ENCODE measurements at regions not wholly inside any gene's neighbourhood (a gene's known extent, or its start where the extent isn't known, plus 50 kb on each side); places are given as distances from the start of the nearest gene placed in this dataset.

GRCh38 chr16:5590416-5590815, 492.8 kb upstream of the EEF2KMT start:
- TF ChIP-seq, protein P1, sequence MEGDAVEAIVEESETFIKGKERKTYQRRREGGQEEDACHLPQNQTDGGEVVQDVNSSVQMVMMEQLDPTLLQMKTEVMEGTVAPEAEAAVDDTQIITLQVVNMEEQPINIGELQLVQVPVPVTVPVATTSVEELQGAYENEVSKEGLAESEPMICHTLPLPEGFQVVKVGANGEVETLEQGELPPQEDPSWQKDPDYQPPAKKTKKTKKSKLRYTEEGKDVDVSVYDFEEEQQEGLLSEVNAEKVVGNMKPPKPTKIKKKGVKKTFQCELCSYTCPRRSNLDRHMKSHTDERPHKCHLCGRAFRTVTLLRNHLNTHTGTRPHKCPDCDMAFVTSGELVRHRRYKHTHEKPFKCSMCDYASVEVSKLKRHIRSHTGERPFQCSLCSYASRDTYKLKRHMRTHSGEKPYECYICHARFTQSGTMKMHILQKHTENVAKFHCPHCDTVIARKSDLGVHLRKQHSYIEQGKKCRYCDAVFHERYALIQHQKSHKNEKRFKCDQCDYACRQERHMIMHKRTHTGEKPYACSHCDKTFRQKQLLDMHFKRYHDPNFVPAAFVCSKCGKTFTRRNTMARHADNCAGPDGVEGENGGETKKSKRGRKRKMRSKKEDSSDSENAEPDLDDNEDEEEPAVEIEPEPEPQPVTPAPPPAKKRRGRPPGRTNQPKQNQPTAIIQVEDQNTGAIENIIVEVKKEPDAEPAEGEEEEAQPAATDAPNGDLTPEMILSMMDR (IDR thresholded peaks at IDR 0.05; ENCODE audit: insufficient read depth, low read depth, low read length) = no peak
- no peak for DNase-seq (ENCODE audit: low read depth)
- no peak overlapping the region for H3K4me3 ChIP-seq (ENCODE audit: low read depth, low read length)

DNA sequence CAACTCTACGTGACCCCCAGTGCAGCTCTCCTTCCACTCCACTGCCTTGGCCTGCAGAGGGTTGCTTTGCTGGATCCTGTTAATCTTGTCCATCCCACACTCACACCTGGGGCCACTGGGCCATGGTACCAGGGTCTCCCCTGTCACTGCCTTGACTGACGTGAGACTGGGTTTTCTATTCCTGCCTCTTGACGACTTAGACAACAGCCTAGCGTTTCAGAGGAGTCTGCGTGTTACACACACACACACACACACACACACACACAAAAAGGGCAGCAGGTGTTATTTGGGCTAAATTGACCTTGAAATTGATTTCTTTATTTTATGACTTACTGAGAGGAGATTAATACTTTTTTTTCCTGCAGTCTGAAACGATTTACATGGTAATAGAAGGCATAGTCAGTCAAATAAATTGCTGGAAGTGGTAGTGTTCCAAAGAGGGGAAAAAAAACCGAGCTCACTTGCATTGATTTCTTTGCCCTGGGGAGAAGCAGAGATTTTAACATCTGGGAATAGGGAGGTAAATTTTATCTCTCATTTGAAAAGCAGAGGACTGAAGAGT, 492.3 kb upstream of the EEF2KMT start:
- no peak for DNase-seq (ENCODE audit: low read depth)
- no peak overlapping the region for H3K4me3 ChIP-seq (ENCODE audit: low read depth, low read length)
- TF ChIP-seq, protein P1 (IDR thresholded peaks at IDR 0.05; ENCODE audit: insufficient read depth, low read depth, low read length) = no peak

- no peak for DNase-seq (ENCODE audit: low read depth)
- TF ChIP-seq, protein P1 (IDR thresholded peaks at IDR 0.05; ENCODE audit: insufficient read depth, low read depth, low read length) = no peak
- no peak overlapping the region for H3K4me3 ChIP-seq (ENCODE audit: low read depth, low read length)
Observed at GRCh38 chr16:5584109-5584508, 486.5 kb upstream of the EEF2KMT start.

DNA sequence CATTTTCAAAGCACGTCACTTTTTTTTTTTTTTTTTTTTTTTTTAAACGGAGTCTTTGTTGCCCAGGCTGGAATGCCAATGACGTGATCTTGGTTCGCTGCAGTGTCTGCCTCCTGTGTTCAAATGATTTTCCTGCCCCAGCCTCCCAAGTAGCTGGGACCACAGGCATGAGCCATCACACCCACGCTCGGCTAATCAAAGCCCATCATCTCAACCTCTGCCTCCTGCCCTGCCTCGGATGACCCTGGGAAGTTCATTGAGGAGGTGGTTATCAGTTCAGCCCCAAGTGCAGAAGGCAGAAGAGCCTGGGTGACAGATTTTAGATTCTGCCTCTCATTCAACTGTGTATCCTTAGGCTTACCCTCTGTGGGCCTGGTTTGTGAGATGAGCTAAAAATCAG, 484.9 kb upstream of the EEF2KMT start:
- TF ChIP-seq, protein P1 (IDR thresholded peaks at IDR 0.05; ENCODE audit: insufficient read depth, low read depth, low read length) = no peak
- no peak for DNase-seq (ENCODE audit: low read depth)

DNA sequence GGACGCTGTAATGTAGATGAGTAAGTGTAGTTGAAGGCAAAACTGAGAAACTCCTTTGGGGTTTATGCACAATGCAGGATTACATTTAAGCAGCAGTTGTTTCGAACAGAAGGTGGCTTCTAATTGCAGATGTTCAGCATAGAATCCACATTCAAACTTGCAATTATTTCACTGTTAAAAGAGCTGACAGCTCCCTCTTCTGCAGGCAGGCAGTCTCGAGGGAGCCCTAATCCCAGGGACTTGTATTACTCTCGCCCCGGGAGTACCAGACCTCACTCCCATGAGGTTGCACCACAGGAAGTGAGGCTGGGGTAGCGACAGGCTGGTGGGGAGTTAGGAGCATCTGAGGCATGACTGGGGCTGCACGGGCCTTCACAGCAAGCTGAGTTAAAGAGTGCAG, 484.3 kb upstream of the EEF2KMT start:
- no peak for DNase-seq (ENCODE audit: low read depth)
- no peak overlapping the region for H3K4me3 ChIP-seq (ENCODE audit: low read depth, low read length)
- TF ChIP-seq, protein P1 (IDR thresholded peaks at IDR 0.05; ENCODE audit: insufficient read depth, low read depth, low read length) = no peak

More for the DNA sequence above, 484.9 kb upstream of the EEF2KMT start:
- H3K4me3 ChIP-seq (ENCODE audit: low read depth, low read length) = no peak overlapping the region

GRCh38 chr16:5581428-5581827, 483.8 kb upstream of the EEF2KMT start:
- no peak overlapping the region for H3K4me3 ChIP-seq (ENCODE audit: low read depth, low read length)
- TF ChIP-seq, protein P1 (IDR thresholded peaks at IDR 0.05; ENCODE audit: insufficient read depth, low read depth, low read length) = no peak
- no peak for DNase-seq (ENCODE audit: low read depth)

GRCh38 chr16:5580772-5581171, 483.2 kb upstream of the EEF2KMT start:
- no peak overlapping the region for H3K4me3 ChIP-seq (ENCODE audit: low read depth, low read length)
- TF ChIP-seq, protein P1 (IDR thresholded peaks at IDR 0.05; ENCODE audit: insufficient read depth, low read depth, low read length) = no peak
- DNase-seq (ENCODE audit: low read depth) = no peak

Data from fibroblast of villous mesenchyme (primary cell).